ENCODE measurements at regions not wholly inside any gene's neighbourhood (a gene's known extent, or its start where the extent isn't known, plus 50 kb on each side); places are given as distances from the start of the nearest gene placed in this dataset.

DNA sequence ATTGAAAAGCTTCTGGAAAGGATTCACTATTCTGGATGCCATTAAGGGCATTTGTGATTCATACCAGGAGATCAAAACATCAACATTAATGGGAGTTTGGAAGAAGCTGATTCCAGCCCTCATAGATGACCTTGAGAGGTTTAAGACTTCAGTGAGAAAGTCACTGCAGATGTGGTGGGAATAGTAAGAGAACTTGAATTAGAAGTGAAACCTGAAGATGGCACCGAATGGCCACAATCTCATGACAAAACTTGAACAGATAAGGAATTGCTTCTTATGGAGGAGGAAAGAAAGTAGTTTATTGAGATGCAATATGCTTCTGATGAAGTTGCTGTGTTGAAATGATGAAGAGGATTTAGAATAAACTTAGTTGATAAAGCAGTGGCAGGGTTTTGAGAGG, 254.6 kb upstream of the SLC24A2 start:
- DNase-seq, result no peak
- CTCF ChIA-PET, result no interaction called here
- intact Hi-C loops (cut with micrococcal nuclease; ENCODE audit: unreplicated experiment), result no loop called here
- TF ChIP-seq, protein P1, sequence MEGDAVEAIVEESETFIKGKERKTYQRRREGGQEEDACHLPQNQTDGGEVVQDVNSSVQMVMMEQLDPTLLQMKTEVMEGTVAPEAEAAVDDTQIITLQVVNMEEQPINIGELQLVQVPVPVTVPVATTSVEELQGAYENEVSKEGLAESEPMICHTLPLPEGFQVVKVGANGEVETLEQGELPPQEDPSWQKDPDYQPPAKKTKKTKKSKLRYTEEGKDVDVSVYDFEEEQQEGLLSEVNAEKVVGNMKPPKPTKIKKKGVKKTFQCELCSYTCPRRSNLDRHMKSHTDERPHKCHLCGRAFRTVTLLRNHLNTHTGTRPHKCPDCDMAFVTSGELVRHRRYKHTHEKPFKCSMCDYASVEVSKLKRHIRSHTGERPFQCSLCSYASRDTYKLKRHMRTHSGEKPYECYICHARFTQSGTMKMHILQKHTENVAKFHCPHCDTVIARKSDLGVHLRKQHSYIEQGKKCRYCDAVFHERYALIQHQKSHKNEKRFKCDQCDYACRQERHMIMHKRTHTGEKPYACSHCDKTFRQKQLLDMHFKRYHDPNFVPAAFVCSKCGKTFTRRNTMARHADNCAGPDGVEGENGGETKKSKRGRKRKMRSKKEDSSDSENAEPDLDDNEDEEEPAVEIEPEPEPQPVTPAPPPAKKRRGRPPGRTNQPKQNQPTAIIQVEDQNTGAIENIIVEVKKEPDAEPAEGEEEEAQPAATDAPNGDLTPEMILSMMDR (IDR thresholded peaks at IDR 0.05; ENCODE audit: unreplicated experiment), result no peak
- H3K4me3 Mint-ChIP-seq (ENCODE audit: low read depth, unreplicated experiment), result no peak overlapping the region
- peaks cover 14% of the 10 kb centered on the region for H3K27me3 Mint-ChIP-seq (ENCODE audit: unreplicated experiment)
- H3K27ac Mint-ChIP-seq (ENCODE audit: unreplicated experiment), result no peak overlapping the region
- H3K36me3 Mint-ChIP-seq (ENCODE audit: insufficient read depth, unreplicated experiment), result no peaks in the 10 kb centered on the region
- H3K4me1 Mint-ChIP-seq (ENCODE audit: low read depth, unreplicated experiment), result no peaks in the 10 kb centered on the region
- H3K9me3 Mint-ChIP-seq (ENCODE audit: low read depth, unreplicated experiment), result no peaks in the 10 kb centered on the region
- no TSS peak for BruUV-seq (replicated peaks)

DNA sequence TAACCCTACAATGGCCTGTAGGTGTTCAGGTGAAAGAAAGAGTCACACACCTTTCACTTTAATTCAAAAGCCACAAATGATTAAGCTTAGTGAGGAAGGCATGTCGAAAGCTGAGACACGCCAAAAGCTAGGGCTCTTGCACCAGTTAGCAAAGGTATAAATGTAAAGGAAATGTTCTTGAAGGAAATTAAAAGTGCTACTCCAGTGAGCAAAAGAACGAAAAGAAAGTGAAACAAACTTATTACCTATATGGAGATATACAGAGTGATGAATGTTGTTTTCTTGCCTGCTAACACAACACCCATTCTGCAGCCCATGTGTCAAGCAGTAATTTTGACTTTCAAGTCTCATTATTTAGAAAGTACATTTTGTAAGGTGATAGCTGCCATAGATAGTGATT, 254.2 kb upstream of the SLC24A2 start:
- Mint-ChIP-seq H3K9me3 (ENCODE audit: low read depth, unreplicated experiment) (no peaks in the 10 kb centered on the region), H3K27me3 (ENCODE audit: unreplicated experiment) (peaks cover 16% of the 10 kb centered on the region), H3K36me3 (ENCODE audit: insufficient read depth, unreplicated experiment) (no peaks in the 10 kb centered on the region), H3K4me1 (ENCODE audit: low read depth, unreplicated experiment) (no peaks in the 10 kb centered on the region), H3K4me3 (ENCODE audit: low read depth, unreplicated experiment) (no peak overlapping the region), H3K27ac (ENCODE audit: unreplicated experiment) (no peak overlapping the region)
- intact Hi-C loops (cut with micrococcal nuclease; ENCODE audit: unreplicated experiment), result no loop called here
- no peak for DNase-seq
- no TSS peak for BruUV-seq (replicated peaks)
- CTCF ChIA-PET, result no interaction called here
- TF ChIP-seq, protein P1 (IDR thresholded peaks at IDR 0.05; ENCODE audit: unreplicated experiment), result no peak

DNA sequence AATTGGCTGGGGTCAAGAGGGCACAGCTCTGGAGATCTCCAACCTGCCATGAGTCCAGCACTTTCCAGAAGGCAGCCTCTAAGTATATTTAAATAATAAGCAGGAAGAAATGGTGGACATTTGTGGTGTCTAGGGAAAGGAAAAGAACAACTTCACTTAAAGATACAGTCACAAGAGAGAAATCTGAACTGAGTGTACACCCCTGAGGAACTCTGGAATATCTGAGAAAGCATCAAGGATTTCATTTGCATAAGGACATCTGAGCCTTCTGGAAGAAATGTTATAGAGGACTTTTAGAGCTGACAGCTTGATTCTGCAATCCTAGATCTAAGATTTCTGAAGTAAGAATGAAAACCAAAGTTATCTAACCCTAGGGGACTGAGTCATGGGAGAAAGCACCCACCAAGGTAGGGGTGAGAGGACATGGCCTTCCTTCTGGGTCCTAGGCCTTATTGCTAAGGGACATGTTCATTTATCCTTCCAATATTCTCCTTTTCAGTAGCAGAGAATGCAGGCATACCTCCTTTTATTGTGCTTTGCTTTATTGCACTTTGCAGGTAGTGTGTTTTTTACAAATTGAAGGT, 253.4 kb upstream of the SLC24A2 start:
- TF ChIP-seq, protein P1 (IDR thresholded peaks at IDR 0.05; ENCODE audit: unreplicated experiment), result no peak
- H3K9me3 Mint-ChIP-seq (ENCODE audit: low read depth, unreplicated experiment), result no peaks in the 10 kb centered on the region
- no TSS peak for BruUV-seq (replicated peaks)
- no peaks in the 10 kb centered on the region for H3K36me3 Mint-ChIP-seq (ENCODE audit: insufficient read depth, unreplicated experiment)
- H3K27ac Mint-ChIP-seq (ENCODE audit: unreplicated experiment), result no peak overlapping the region
- CTCF ChIA-PET, result no interaction called here
- no peak overlapping the region for H3K4me3 Mint-ChIP-seq (ENCODE audit: low read depth, unreplicated experiment)
- intact Hi-C loops (cut with micrococcal nuclease; ENCODE audit: unreplicated experiment), result no loop called here
- H3K4me1 Mint-ChIP-seq (ENCODE audit: low read depth, unreplicated experiment), result no peaks in the 10 kb centered on the region
- peaks cover 16% of the 10 kb centered on the region for H3K27me3 Mint-ChIP-seq (ENCODE audit: unreplicated experiment)
- no peak for DNase-seq

DNA sequence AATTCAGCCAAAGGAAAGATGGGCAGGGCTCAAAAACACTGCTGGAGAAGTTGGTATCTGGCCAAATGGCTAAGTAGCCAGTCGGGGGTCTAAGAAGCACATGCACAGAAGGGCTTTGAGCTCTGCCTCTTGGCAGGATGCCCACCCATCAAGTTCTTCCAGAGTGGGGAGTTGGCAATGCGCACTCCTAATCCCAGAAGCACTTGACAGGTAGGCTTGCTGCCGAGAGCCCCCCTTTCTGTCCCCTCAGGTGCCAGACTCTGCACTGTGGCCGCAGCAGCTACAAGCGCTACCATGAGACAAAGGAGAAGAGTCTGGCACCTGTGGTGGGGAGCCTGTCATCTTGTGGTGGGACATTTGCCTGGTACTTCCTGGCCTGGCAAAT, 252.9 kb upstream of the SLC24A2 start:
- TF ChIP-seq, protein P1 (IDR thresholded peaks at IDR 0.05; ENCODE audit: unreplicated experiment), result no peak
- Mint-ChIP-seq H3K36me3 (ENCODE audit: insufficient read depth, unreplicated experiment) (no peaks in the 10 kb centered on the region), H3K27ac (ENCODE audit: unreplicated experiment) (no peak overlapping the region), H3K4me1 (ENCODE audit: low read depth, unreplicated experiment) (no peaks in the 10 kb centered on the region), H3K9me3 (ENCODE audit: low read depth, unreplicated experiment) (no peaks in the 10 kb centered on the region), H3K27me3 (ENCODE audit: unreplicated experiment) (peaks cover 16% of the 10 kb centered on the region), H3K4me3 (ENCODE audit: low read depth, unreplicated experiment) (no peak overlapping the region)
- DNase-seq, result no peak
- no TSS peak for BruUV-seq (replicated peaks)
- CTCF ChIA-PET, result no interaction called here
- intact Hi-C loops (cut with micrococcal nuclease; ENCODE audit: unreplicated experiment), result no loop called here
